ENCODE measurements at regions not wholly inside any gene's neighbourhood (a gene's known extent, or its start where the extent isn't known, plus 50 kb on each side); places are given as distances from the start of the nearest gene placed in this dataset.

GRCh38 chr10:8430321-8430720 lies 375.8 kb downstream of the GATA3 start:
- Mint-ChIP-seq H3K4me1 (peaks cover 1% of the 10 kb centered on the region), H3K4me3 (no peak overlapping the region), H3K9me3 (no peaks in the 10 kb centered on the region), H3K27me3 (peaks cover 22% of the 10 kb centered on the region), H3K27ac (no peak overlapping the region)
- no peak for ATAC-seq
- DNase-seq = no peak

- H3K9me3 Mint-ChIP-seq = no peaks in the 10 kb centered on the region
- H3K4me3 Mint-ChIP-seq = no peak overlapping the region
- peaks cover 22% of the 10 kb centered on the region for H3K27me3 Mint-ChIP-seq
- H3K4me1 Mint-ChIP-seq = no peaks in the 10 kb centered on the region
- DNase-seq (no peak), ATAC-seq (no peak)
- H3K27ac Mint-ChIP-seq = no peak overlapping the region
Observed at GRCh38 chr10:8431511-8431910, 377.0 kb downstream of the GATA3 start.

GRCh38 chr10:8435186-8436055 lies 380.9 kb downstream of the GATA3 start:
- DNase-seq (no peak), ATAC-seq (peak; percentile 59)
- Mint-ChIP-seq H3K9me3 (no peaks in the 10 kb centered on the region), H3K4me1 (peaks cover 25% of the 10 kb centered on the region), H3K4me3 (no peak overlapping the region), H3K27me3 (peaks cover 28% of the 10 kb centered on the region), H3K27ac (no peak overlapping the region)

DNA sequence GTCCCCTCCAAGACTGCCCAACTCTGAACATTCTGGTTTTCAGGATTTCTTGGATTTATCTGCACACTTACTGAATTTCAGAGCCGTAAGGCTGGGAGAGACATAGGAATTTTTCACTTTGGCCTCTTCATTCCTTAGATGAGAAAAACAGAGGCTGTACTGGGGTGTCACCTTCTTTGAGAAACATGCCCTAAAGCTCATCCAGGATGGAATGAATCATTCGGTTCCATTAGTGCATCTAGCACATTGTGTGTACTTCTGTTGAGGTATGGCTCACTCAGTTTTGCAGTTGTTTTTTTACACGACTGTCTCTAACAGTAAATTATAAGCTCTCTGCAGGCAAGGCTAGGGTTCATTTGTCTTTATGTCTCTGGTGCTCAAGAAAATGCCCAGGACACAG lies 383.4 kb downstream of the GATA3 start:
- no peak overlapping the region for H3K27ac Mint-ChIP-seq
- peaks cover 25% of the 10 kb centered on the region for H3K4me1 Mint-ChIP-seq
- no peaks in the 10 kb centered on the region for H3K9me3 Mint-ChIP-seq
- H3K27me3 Mint-ChIP-seq = peaks cover 36% of the 10 kb centered on the region
- DNase-seq = no peak
- H3K4me3 Mint-ChIP-seq = no peak overlapping the region
- ATAC-seq = no peak

GRCh38 chr10:8438603-8439002 lies 384.1 kb downstream of the GATA3 start:
- no peak overlapping the region for H3K27ac Mint-ChIP-seq
- ATAC-seq (peak; percentile 75), DNase-seq (no peak)
- H3K4me1 Mint-ChIP-seq = peaks cover 25% of the 10 kb centered on the region
- no peaks in the 10 kb centered on the region for H3K9me3 Mint-ChIP-seq
- no peak overlapping the region for H3K4me3 Mint-ChIP-seq
- peaks cover 44% of the 10 kb centered on the region for H3K27me3 Mint-ChIP-seq

DNA sequence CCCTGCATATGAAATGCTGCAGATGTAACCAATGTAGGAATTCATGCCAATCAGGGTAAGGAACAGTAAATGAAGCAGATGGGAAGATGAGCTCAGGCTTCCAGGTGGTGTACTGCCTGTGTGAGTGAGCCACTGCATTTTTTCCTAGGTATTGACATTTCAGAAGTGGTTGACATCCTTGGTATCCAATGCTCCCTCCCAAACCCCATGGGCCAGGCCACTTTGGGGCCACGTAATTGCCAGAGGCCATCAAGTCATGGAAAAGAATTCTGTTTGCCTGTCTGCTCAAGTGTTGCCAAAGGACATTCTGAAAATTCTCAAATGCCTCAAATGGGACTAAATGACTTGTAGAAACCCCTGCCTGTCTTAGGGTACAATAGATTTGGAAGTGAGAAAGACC lies 384.6 kb downstream of the GATA3 start:
- Mint-ChIP-seq H3K4me1 (peaks cover 26% of the 10 kb centered on the region), H3K27me3 (peaks cover 43% of the 10 kb centered on the region), H3K9me3 (no peaks in the 10 kb centered on the region), H3K4me3 (no peak overlapping the region), H3K27ac (no peak overlapping the region)
- DNase-seq (no peak), ATAC-seq (no peak)

- peaks cover 30% of the 10 kb centered on the region for H3K27me3 Mint-ChIP-seq
- H3K4me1 Mint-ChIP-seq = peaks cover 8% of the 10 kb centered on the region
- no peak overlapping the region for H3K27ac Mint-ChIP-seq
- no peak overlapping the region for H3K4me3 Mint-ChIP-seq
- DNase-seq = peak; percentile 16 to 22
- peak; percentile 85 for ATAC-seq
- no peaks in the 10 kb centered on the region for H3K9me3 Mint-ChIP-seq
Observed at GRCh38 chr10:8444630-8445029, 390.1 kb downstream of the GATA3 start.

DNA sequence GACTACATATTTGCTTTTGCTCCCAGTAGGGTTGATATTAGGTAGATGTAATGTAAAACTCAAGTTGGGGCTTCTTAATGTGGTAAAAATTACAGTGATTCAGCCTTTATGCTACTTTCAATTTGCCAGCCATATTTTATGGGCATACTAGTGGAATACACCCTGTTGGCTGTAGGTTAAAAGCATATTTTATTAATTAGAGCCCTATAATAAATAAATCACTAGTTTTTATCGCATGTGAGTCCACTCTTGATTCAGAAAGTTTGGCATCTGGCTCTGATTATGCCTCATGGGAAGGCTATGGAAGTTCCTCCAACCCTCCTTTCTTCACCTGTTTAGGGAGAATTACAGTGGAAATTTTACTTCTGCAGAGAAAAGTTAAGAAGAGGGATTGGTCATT lies 390.9 kb downstream of the GATA3 start:
- H3K27ac Mint-ChIP-seq = no peak overlapping the region
- H3K4me3 Mint-ChIP-seq = no peak overlapping the region
- ATAC-seq = no peak
- H3K9me3 Mint-ChIP-seq = no peaks in the 10 kb centered on the region
- DNase-seq = no peak
- H3K27me3 Mint-ChIP-seq = peaks cover 29% of the 10 kb centered on the region
- peaks cover 8% of the 10 kb centered on the region for H3K4me1 Mint-ChIP-seq

DNA sequence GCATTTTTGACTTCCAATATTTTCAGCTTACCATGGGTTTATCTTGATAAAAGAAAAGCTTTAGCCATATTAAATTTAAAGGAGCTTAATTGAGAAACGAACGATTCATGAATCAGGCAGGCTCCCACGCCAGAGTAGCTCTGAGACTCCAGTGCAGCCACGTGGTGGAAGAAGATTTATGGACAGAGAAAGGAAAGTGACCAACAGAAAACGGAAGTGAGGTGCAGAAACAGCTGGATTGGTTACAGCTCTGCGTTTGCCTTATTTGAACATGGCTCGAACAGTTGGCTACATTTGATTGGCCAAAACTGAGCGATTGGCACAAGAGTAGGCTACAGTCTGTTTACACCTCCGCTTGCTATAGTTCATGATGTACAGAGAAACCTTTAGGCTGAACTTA lies 395.4 kb downstream of the GATA3 start:
- H3K27ac Mint-ChIP-seq = no peak overlapping the region
- H3K9me3 Mint-ChIP-seq = no peaks in the 10 kb centered on the region
- DNase-seq (no peak), ATAC-seq (no peak)
- peaks cover 24% of the 10 kb centered on the region for H3K27me3 Mint-ChIP-seq
- H3K4me3 Mint-ChIP-seq = no peak overlapping the region
- peaks cover 6% of the 10 kb centered on the region for H3K4me1 Mint-ChIP-seq

- ATAC-seq (no peak), DNase-seq (no peak)
- H3K4me1 Mint-ChIP-seq = peaks cover 6% of the 10 kb centered on the region
- no peak overlapping the region for H3K27ac Mint-ChIP-seq
- peaks cover 24% of the 10 kb centered on the region for H3K27me3 Mint-ChIP-seq
- H3K4me3 Mint-ChIP-seq = no peak overlapping the region
- H3K9me3 Mint-ChIP-seq = peaks cover 0 to 6% of the 10 kb centered on the region in 2 donors
Observed at GRCh38 chr10:8453587-8453986, 399.1 kb downstream of the GATA3 start.

GRCh38 chr10:8454357-8454756 lies 399.9 kb downstream of the GATA3 start:
- H3K4me3 Mint-ChIP-seq = no peak overlapping the region
- no peak overlapping the region for H3K27ac Mint-ChIP-seq
- ATAC-seq (no peak), DNase-seq (no peak)
- H3K27me3 Mint-ChIP-seq = peaks cover 24% of the 10 kb centered on the region
- H3K9me3 Mint-ChIP-seq = peaks cover 0 to 6% of the 10 kb centered on the region in 2 donors
- peaks cover 6% of the 10 kb centered on the region for H3K4me1 Mint-ChIP-seq

DNA sequence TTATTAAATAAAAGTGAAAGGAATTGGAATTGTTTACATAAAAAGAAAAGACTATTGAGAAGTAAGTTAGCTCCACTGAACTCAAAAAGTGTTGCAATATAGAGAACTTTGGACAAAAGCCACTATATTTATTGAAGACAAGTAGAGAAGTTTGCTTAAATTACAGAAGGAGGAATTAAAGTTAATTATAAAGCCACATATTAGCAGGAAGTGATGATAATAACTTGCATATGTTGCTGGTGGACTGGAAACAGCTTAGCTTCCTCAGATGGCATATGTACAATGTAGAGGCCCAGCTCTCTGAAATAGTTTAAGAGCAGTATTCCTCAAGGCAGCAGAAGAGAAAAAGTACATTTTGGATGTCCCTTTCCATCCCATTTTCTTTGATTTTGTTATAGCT lies 400.7 kb downstream of the GATA3 start:
- peaks cover 0 to 6% of the 10 kb centered on the region in 2 donors for H3K9me3 Mint-ChIP-seq

DNA sequence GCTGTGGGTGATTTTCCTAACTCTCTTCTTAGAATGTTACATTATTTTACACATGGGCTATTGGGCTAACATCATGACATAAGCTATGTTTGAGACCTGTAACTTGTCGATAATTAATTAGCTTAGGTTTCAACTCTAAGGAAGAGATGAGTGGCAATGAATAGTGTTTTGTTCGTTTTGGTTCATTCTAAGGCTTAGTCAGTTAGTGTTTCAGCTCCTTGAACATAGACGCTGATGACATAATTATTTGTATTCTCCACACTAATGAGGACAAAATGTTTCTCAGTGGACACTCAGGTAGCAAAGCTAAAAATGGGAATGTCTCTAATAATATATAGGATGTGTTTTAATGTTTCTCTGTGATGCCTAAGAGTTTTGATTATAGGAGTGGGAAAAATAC lies 401.9 kb downstream of the GATA3 start:
- H3K27ac Mint-ChIP-seq = no peak overlapping the region
- H3K4me1 Mint-ChIP-seq = peaks cover 6% of the 10 kb centered on the region
- ATAC-seq (no peak), DNase-seq (no peak)
- H3K9me3 Mint-ChIP-seq = peaks cover 0 to 6% of the 10 kb centered on the region in 2 donors
- peaks cover 10% of the 10 kb centered on the region for H3K27me3 Mint-ChIP-seq
- H3K4me3 Mint-ChIP-seq = no peak overlapping the region

More for the DNA sequence above, 400.7 kb downstream of the GATA3 start:
- DNase-seq = no peak
- H3K27ac Mint-ChIP-seq = no peak overlapping the region
- H3K4me3 Mint-ChIP-seq = no peak overlapping the region
- ATAC-seq = no peak
- H3K27me3 Mint-ChIP-seq = peaks cover 22% of the 10 kb centered on the region
- peaks cover 6% of the 10 kb centered on the region for H3K4me1 Mint-ChIP-seq

DNA sequence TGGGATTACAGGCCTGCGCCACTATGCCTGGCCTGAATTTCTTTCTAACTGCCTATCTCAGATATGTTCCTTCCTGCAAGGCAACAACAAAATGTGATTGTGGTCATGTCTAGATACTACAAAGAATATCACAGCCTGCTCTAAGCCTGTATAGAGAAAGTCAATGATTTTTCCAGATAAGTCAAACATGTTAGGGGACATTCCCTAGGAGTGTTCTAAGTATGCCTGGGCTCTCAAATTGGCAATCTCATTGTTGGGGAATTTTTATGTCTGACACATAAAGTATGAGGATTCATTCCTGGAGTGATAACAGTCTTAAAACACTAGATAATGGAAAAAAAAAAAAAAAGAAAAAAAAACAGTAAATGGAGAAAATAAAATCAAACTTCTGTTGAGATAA lies 406.1 kb downstream of the GATA3 start:
- ATAC-seq = no peak
- H3K27me3 Mint-ChIP-seq = no peaks in the 10 kb centered on the region
- no peak overlapping the region for H3K4me3 Mint-ChIP-seq
- no peaks in the 10 kb centered on the region for H3K4me1 Mint-ChIP-seq
- no peak overlapping the region for H3K27ac Mint-ChIP-seq
- peaks cover 0 to 6% of the 10 kb centered on the region in 2 donors for H3K9me3 Mint-ChIP-seq
- no peak for DNase-seq

DNA sequence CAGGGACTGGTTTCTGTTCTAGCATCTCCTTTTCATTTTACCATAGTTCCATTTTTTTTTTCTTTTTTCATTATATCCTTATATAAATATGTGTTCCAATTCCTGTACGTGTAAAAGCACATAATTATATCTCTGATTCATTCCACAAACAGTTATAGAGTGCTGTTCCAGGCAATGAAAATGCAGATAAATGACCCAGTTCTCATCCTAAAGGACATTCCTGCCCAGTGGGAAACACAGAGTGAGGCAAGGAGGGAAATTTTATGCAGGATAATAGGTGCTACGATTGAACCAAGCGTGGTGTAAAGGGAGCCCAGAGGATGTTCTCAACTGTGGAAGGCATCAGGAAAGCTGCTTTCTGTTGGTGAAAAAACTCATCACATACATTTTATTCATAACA lies 408.1 kb downstream of the GATA3 start:
- Mint-ChIP-seq H3K27ac (no peak overlapping the region), H3K9me3 (peaks cover 0 to 5% of the 10 kb centered on the region in 2 donors), H3K27me3 (no peaks in the 10 kb centered on the region), H3K4me3 (no peak overlapping the region), H3K4me1 (no peaks in the 10 kb centered on the region)
- DNase-seq = no peak
- no peak for ATAC-seq

- H3K4me3 Mint-ChIP-seq = no peak overlapping the region
- ATAC-seq (no peak), DNase-seq (no peak)
- no peak overlapping the region for H3K27ac Mint-ChIP-seq
- no peaks in the 10 kb centered on the region for H3K9me3 Mint-ChIP-seq
- no peaks in the 10 kb centered on the region for H3K27me3 Mint-ChIP-seq
- no peaks in the 10 kb centered on the region for H3K4me1 Mint-ChIP-seq
Observed at GRCh38 chr10:8463853-8464252, 409.4 kb downstream of the GATA3 start.

- Mint-ChIP-seq H3K27me3 (no peaks in the 10 kb centered on the region), H3K9me3 (no peaks in the 10 kb centered on the region), H3K4me1 (no peaks in the 10 kb centered on the region), H3K4me3 (no peak overlapping the region), H3K27ac (no peak overlapping the region)
- ATAC-seq = no peak
- no peak for DNase-seq
Observed at GRCh38 chr10:8468477-8468876, 414.0 kb downstream of the GATA3 start.
